DMS53 treated with DMSO at 0.1 percent for 48 hours (cell line): ENCODE measurements at regions not wholly inside any gene's neighbourhood (a gene's known extent, or its start where the extent isn't known, plus 50 kb on each side); places are given as distances from the start of the nearest gene placed in this dataset.
"Not testable (repeated sequence)": the region's sequence is repeated elsewhere in the genome, so short reads cannot be mapped to it uniquely, and the experiment has no call there.

ENCODE experiments used
- DNase-seq: peaks from one replicate; lab custom pipeline; 2025; ENCODE audit not compliant: unreplicated experiment; lab: John Stamatoyannopoulos, UW

- no peak for DNase-seq
These were observed 83.4 kb upstream of the RGPD4 start for GRCh38 chr2:107743274-107743673.

GRCh38 chr2:107745100-107745499 lies 81.6 kb upstream of the RGPD4 start:
- no peak for DNase-seq

GRCh38 chr2:107746552-107747198 lies 80.0 kb upstream of the RGPD4 start:
- DNase-seq = not testable (repeated sequence)

GRCh38 chr2:107747199-107747963 lies 79.3 kb upstream of the RGPD4 start:
- DNase-seq = not testable (repeated sequence)

- DNase-seq = no peak
These were observed 78.6 kb upstream of the RGPD4 start for GRCh38 chr2:107747964-107748583.

- DNase-seq = no peak
These were observed 74.8 kb upstream of the RGPD4 start for GRCh38 chr2:107751936-107752335.

- DNase-seq = not testable (repeated sequence)
These were observed 72.9 kb upstream of the RGPD4 start for GRCh38 chr2:107753806-107754205.

GRCh38 chr2:107757223-107757622 lies 69.5 kb upstream of the RGPD4 start:
- DNase-seq = no peak

GRCh38 chr2:107760620-107761364 lies 65.9 kb upstream of the RGPD4 start:
- no peak for DNase-seq

- DNase-seq = no peak
These were observed 54.3 kb upstream of the RGPD4 start for GRCh38 chr2:107772353-107772752.

GRCh38 chr2:107775211-107775610 lies 51.5 kb upstream of the RGPD4 start:
- no peak for DNase-seq

- no peak for DNase-seq
These were observed 50.9 kb upstream of the RGPD4 start for GRCh38 chr2:107775791-107776190.

- no peak for DNase-seq
These were observed 50.3 kb upstream of the RGPD4 start for GRCh38 chr2:107776362-107776761.
